HG02884 (cell line): ENCODE measurements at regions not wholly inside any gene's neighbourhood (a gene's known extent, or its start where the extent isn't known, plus 50 kb on each side); places are given as distances from the start of the nearest gene placed in this dataset.
"Not testable (repeated sequence)": the region's sequence is repeated elsewhere in the genome, so short reads cannot be mapped to it uniquely, and the experiment has no call there.

Source experiments
- ATAC-seq: cut with Tn5 transposase; IDR thresholded peaks from one replicate; pipeline ENCODE4 v1.9.1; 2021; ENCODE audit warnings: mild to moderate bottlenecking, moderate library complexity; ENCODE audit not compliant: unreplicated experiment

DNA sequence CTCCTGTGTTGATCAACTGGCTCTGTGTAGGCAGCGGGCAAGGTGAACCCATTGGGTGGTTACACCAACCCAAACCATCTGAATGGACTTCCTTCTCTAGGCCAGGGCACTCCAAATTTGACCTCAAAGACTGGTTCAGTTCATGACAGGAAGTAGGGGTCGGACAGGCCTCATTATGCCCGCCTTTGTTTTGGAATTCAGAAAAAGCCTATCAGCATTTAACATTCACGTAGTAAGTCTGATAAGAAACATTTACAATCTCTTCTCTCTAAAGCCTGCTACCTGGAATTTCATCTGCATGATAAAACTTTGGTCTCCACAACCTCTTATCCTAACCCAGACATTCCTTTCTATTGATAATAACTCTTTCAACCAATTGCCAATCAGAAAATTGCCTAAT lies 97.1 kb upstream of the ETV3 start:
- no peak for ATAC-seq

DNA sequence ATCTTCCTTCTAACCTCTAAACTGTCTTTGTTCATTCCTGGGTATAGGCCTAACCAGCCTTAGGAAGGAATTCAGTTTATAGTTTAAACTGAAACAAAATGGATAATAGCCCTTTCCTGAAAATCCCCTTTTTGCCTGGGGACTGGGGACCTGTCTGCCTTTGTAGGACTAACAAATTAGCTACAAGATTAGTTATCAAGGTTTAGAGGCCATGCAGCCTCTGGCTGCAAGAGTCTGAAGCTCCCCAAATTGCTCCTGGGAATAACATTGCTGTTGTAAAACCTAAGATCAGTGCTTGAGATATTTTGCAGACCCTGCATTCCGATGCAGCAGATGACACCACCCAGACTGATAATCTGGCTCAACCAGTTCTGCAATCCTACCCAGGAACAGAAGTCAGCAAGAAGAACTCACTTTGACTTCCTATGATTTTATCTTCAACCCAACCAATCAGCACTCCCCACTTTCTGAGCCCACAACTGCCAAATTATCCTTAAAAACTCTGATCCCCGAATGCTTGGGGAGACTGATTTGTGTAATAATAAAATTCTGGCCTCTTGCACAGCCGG lies 96.6 kb upstream of the ETV3 start:
- no peak for ATAC-seq

DNA sequence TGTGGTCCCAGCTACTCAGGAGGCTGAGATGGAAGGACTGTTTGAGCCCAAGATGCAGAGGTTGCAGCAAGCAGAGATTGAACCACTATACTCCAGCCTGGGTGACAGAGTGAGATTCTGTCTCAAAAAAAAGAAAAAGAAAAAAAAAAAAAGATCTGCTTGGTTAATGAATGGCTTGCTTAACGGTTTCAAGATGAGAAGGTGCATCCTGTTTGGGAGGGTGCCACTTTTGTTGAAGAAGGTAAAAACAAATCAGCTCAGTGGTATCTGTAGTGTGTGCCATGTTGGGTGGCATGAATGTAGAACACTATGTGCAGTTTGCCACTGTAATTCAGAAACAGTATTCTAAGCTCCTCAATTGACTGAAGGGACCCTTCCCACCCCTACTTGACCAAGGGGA lies 94.9 kb upstream of the ETV3 start:
- no peak for ATAC-seq

DNA sequence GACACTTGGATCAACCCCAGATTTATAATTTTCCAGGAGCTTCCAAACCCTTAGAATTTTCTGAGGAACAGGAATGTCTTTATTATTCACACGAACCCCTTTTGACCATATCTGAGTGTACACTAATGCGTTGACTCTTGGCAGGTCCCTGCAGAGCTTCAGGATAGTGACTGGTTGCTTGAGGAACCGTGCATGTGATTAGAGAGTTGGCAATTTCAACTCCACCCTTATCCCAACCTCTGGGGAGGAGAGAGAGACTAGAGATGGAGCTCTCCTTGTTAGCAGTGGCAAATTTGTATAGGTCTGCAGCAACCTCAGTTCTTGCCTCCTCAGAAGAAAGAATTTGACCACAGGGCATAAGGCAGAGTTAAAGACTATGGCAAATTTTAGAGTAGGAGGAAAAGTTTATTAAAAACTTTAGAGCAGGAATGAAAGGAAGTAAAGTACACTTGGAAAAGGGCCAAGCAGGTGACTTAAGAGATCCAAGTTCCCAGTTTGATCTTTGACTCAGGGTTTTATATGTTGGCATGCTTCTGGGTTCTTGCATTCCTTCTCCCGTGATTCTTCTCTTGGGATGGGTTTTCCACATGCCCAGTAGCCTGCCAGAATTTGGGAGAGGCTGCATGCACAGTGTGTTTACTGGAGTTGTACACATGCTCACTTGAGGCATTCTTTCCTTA lies 93.8 kb upstream of the ETV3 start:
- no peak for ATAC-seq

DNA sequence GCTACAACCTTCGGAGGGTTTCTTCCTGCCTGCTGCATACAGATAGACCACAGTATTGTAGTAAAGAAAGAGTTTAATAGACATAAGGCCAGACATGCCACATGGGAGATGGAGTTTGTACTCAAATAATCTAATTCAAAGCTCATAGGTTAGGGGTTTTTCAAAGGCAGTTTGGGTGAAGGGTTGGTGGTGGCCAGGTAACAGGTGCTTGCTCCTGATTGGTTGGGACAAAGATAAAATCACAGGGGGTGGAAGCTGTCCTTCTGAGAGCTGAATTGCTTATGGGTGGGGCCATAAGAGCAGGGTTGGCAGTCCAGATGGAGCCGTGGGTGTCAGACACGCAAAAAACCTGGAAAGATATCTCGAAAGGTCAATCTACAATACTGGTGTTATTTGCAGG lies 92.3 kb upstream of the ETV3 start:
- no peak for ATAC-seq

DNA sequence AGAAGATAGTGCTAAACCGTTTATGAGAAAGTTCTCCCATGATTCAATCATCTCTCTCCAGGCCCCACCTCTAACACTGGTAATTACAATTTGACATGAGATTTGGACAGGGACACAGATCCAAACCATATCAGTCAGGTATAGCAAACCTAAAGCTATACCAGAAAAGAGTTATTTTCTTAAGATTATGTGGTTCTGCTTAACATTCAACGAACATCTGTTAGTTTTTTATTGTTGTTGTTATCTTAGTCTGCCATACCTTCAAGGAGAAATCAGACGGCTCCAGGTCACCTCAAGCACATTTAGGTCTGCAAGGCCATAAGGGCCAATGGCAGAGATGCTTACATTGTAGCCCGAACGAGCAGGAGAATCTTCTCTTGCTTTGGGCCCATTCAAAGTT lies 89.5 kb upstream of the ETV3 start:
- ATAC-seq, result no peak

DNA sequence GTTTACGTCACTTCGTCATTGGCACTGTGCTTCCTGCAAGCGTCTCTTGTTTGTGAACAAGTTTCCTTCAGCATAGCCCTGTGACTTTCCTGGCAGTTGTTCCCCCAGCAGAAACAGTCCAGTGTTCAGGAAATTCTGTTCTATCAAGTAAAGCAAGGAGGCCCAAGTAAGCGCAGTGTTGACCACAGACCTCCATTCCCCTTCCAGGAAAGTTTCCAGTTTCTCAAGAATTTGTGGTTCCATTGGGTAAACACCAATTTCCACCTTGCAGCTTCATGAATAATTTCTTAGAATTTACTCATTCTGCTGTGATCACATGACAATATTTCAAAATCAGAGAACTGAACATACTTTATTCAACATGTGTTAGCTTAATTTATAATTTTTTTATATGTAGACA lies 88.5 kb upstream of the ETV3 start:
- ATAC-seq, result no peak

DNA sequence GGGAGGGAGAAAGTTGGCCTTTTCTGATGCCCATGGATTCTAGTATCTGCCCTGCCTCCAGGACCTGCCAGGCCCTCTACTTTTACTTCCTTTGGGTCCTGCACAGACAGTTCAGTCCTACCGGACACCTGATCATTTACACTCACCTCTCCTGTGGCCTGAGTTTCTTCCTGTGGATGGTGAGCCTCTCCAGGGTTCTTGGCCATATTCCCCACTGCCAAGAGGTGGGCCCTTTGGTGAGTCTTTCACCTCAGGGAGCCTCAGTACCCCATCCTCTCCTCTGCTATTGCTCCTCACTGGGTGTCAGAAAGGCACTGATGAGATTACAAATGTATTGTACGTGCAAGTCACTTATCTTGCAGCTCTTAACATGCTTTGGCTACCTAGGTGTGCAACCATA lies 81.4 kb upstream of the ETV3 start:
- ATAC-seq, result no peak

DNA sequence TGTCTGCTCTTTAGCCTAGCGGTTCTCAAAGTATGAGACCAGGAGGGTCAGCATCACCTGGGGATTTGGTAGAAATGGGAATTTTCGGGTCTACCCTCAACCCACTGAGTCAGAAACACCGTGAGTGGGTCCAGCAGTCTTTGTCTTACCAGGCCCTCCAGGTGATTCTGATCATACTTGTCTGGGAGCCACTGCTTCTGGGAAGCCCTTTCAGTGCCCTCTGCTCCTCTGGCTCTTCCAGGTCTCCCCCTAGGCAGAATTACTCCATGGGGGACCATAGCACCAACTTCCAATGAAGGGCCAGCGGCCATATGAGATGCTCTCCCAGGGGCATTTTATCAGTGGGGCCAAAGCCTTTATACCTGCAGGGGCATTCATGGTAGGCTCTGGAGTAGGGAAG lies 81.0 kb upstream of the ETV3 start:
- no peak for ATAC-seq

DNA sequence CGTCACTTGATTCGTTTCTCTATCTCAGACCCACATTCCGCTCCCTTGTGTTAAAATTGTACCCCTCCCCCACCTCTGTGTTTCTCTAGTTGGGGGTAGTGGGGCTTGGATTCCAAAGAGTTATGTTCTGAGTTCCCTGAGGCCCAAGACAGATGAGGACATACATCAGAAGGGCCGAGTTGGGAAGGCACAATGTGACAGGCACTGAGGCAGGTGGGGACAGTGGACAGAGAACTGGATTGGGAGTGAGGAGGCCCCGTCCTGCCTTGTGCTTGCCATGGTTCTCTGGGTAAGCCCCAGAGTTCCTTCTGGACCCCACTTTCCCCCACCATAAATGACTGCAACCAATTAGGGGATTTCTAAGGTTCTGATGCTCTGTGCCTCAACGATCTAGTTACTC lies 80.5 kb upstream of the ETV3 start:
- no peak for ATAC-seq

DNA sequence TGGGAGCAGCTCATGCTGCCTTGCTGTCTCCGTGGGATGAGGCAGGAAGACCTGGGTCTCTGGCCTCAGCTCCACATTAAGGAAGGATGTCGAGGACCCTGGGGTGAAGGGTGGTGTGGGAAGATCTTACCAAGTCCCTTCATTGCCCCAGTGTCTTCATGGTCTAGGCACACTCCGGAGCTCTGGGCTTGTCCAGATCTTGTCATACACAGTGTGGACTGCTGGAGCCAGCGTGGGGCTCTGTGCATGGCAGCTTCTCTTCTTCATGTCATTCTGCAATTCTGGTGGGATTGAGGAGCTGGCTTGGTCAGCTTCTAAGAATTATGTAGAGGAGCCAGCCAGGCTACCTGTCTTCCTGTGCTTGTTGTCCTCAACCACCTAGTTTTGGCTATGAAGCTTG lies 79.3 kb upstream of the ETV3 start:
- ATAC-seq, result no peak

DNA sequence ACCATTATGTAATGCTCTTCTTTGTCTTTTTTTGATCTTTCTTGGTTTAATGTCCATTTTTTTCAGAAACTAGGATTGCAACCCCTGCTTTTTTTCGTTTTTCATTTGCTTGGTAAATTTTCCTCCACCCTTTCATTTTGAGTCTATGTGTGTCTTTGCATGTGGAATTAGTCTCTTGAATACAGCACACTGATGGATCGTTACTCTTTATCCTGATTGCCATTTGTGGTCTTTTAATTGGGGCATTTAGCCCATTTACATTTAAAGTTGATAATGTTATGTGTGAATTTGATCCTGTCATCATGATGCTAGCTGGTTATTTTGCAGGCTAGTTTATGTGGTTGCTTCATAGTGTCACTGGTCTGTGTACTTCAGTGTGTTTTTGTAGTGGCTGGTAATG lies 75.6 kb upstream of the ETV3 start:
- ATAC-seq, result no peak

DNA sequence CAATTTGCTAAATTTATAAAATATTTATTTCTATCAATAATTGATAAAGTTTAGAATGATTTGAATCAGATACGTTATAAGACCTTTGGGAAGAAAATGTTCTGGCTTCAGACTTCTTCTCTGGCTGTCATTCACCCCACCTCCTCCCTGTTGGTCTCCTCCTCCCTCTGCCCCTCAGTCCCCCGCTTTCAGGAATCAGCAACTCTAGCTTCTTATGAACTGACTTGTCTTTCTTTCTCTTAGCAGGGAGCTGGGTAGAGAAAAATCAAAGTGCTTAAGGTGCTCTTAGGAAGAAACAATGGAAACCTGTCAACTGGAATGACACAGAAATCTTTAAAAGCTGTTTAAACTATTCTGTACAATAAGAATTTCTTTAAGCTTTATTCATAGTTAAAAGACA lies 71.3 kb upstream of the ETV3 start:
- no peak for ATAC-seq

DNA sequence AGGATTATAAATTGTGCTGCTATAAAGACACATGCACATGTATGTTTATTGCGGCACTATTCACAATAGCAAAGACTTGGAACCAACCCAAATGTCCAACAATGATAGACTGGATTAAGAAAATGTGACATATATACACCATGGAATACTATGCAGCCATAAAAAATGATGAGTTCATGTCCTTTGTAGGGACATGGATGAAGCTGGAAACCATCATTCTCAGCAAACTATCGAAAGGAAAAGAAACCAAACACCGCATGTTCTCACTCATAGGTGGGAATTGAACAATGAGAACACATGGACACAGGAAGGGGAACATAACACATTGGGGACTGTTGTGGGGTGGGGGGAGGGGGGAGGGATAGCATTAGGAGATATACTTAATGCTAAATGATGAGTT lies 67.8 kb upstream of the ETV3 start:
- ATAC-seq, result not testable (repeated sequence)

DNA sequence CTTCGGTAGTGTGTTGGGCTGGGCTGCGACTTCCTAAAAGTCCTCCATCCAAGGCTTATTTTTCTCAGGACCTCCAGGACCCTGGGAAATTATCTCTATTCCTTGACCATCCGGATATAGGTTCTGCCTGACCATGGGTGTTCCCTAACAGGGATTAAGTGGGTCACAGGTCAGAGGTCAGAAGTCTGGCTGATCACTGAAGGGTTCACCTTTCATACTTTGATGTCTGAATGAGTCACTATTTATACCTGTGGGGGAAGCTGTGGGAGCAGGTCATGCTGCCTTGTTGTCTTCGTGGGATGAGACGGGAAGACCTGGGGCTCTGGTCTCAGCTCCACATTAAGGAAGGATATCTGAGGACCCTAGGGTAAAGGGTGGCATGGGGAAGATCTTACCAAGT lies 65.0 kb upstream of the ETV3 start:
- ATAC-seq, result no peak

DNA sequence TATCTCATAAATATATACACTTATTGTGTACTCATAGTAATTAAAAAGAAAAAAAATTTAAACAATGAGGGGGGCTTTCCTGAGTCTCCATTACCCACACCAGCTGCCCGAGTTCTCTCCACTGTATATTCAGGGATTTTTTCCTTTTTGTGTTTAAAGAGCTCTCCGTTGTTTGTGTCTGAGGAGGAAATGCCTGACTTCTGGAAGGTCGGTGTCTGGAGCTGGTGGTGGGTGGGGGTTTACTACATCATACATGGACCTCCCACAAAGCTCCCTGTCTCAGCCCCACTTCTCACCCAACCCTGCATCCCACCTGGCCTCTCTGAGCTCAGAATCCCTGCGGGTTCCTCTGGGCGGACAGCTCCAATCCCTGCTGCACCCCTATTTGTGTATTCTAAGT lies 64.1 kb upstream of the ETV3 start:
- ATAC-seq, result no peak

DNA sequence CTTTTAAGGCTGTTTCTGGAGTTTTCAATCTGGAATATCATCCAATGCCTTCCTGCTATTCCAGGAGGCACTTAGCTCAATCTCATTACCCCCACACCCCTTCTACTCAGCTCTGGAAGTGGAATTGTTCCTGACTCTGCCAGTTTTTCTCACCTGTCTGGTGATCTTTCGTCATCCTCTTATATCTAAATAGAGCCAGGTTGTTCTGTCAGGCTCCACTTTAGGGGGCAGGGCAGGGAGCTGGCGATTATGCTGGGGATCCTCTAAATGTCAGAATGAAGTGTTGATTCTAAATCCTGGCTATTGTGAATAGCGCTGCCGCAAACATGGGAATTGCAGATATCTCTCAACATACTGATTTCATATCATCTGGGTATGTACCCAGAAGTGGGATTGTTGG lies 63.6 kb upstream of the ETV3 start:
- ATAC-seq, result no peak

DNA sequence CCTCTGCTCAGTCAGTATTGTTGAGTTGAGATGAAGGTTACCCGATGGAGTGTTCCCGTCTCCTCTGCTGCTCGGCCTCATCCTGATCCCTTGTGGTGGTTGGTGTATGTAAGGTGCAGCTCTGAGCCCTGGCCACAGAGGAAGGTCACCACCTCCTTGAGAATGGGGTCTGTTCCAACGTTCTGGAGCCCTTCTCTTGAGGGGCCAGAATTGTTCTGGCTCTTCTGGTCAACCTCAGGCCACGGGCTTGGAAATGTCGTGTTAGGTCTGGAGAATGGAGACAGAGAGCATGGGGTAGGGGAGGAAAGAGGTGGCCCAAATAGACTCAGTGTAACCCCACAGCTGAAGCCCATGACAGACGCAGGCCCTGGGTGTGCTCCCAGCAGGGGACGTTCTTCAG lies 62.3 kb upstream of the ETV3 start:
- ATAC-seq, result no peak

DNA sequence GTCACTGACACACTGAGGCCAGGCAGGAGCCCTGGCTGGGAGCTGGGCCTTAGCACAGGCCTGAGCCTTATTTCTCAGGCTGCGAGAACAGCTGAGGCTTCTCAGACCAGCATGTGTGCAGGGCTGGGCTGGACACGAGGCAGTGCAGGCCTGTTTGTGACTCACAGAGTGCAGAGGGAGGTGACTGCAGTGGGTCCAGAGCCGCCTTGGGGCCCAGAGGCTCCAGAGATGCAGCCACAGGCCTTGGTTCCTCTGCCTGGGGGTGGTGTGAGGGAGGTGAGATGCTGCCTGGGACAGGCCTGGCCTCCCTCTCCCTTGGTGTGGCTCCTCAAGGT lies 61.2 kb upstream of the ETV3 start:
- no peak for ATAC-seq

DNA sequence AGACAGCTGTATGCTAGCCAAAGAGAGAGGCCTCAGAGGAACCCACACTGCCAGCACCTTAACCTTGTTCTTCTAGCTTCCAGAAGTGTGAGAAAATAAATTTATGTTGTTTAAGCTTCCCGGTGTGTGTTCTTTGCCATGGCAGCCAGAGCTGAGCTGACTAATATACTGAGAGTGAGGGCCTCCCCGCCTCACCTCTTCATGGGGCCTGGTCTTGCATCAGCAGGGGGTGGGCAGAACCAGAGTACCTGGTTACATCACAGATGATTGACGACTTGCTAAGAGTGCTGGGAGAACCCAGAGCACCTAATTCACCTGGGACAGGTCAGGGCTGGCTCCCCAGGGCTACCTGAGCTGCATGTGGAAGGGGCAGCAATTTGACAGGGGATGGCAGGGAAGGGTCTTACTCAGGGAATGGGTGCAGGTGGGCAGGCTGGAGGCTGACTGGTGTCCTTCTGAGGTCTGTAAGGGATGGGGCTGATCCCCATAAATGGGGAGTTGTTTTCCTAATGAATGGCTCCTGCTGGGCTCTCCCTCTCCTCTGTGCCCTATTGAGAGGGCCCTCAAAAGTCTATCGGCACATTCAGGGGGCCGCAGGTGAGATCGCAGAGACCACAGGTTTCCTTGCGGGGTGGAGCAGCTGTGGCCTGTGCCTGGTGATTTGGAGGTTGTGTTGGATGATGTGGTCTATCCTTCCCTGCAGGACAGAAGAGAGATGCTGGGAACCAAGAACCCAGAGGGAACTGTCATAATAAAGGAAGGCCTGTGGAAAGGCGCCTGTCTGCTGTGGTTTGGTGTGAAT lies 60.6 kb upstream of the ETV3 start:
- no peak for ATAC-seq

DNA sequence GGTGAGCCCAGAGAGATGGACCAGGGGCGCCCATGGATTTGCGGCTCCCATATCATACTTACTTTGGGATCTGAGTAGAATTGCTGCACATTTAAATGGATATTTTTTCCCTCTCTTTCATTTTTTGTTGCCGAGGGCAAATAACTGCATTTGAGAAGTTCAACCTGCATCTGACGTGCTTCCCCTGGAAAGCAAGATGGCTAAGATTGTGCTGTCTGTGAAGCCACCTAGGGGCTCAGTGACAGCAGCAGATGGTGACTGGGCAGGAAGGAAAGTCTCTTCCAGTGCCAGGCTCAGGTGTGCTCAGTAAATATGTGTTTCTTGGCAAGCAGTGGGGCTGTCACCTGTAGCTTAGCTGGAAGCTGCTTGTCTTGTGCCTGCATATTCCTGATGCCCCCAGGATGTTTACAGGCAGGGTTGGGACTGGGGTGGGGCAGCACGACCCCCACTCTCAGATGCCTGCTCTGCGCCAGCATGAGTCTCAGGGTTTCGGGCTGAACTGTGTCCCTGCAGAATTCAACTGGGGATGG lies 59.8 kb upstream of the ETV3 start:
- no peak for ATAC-seq
